NT2/D1 (cell line): ENCODE measurements at regions not wholly inside any gene's neighbourhood (a gene's known extent, or its start where the extent isn't known, plus 50 kb on each side); places are given as distances from the start of the nearest gene placed in this dataset.

Experiments used
- SUZ12 ChIP-seq: IDR thresholded peaks from 2 replicates; pipeline ENCODE4 v1.6.1; 2011; ENCODE audit not compliant: insufficient read length, insufficient read depth; ENCODE audit errors: extremely low read depth
- YY1 ChIP-seq: IDR thresholded peaks from 2 replicates; pipeline ENCODE4 v1.6.1; 2011; ENCODE audit not compliant: insufficient read length, insufficient read depth
- ZNF274 ChIP-seq: IDR thresholded peaks from 2 replicates; pipeline ENCODE4 v1.6.1; 2011; ENCODE audit warnings: mild to moderate bottlenecking, low read depth, low read length

GRCh38 chr11:116130122-116130521, 625.9 kb upstream of the CADM1 start:
- TF ChIP-seq ZNF274 (no peak), YY1 (no peak), SUZ12 (no peak)
